ENCODE measurements at regions not wholly inside any gene's neighbourhood (a gene's known extent, or its start where the extent isn't known, plus 50 kb on each side); places are given as distances from the start of the nearest gene placed in this dataset.

DNA sequence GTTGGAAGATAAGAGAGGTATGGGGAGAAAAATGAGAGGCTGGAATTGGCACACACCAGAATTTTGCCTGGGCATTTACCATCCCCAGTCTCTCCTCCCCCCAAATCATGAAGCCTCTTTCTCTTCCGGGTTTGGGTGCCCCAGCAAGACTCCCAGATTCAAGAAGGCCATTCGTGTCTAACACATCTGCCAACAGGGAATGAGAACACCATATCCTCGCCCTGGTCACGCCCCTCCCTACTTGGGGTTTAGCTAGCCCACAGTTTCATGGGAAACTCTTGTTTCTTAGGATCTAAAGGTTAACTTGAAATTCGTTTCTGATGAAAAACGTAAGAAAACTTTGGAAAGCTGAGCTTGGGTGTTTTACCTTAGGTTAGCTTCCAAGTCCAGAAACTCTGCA is 105.5 kb upstream of the TMEM170B start:
- H3K9ac ChIP-seq (ENCODE audit: insufficient read depth, low read length, poor library complexity, severe bottlenecking): no peak overlapping the region
- peaks cover 0 to 8% of the 10 kb centered on the region in 2 donors for H3K4me1 ChIP-seq (ENCODE audit: control insufficient read depth in 1 of 2, insufficient read depth in 2 of 2, low read length in 2 of 2)
- Mint-ChIP-seq H3K4me3 (no peak overlapping the region), H3K9me3 (peaks cover 0 to 7% (median 0%) of the 10 kb centered on the region in 7 donors), H3K27me3 (ENCODE audit: low read depth in 3 of 3) (peaks cover 0 to 2% (median 2%) of the 10 kb centered on the region in 3 donors), H3K27ac (no peak overlapping the region), H3K36me3 (no peaks in the 10 kb centered on the region), H3K4me1 (peaks cover 28% of the 10 kb centered on the region)
- H3K4me2 ChIP-seq (replicated peaks; ENCODE audit: extremely low read depth, low read length, poor library complexity, severe bottlenecking): no peak overlapping the region
- no peaks in the 10 kb centered on the region for H3K79me2 ChIP-seq (ENCODE audit: insufficient read depth, low read length)
- H3K27me3 ChIP-seq (ENCODE audit: control insufficient read depth in 2 of 2, insufficient read depth in 2 of 2, low read length in 2 of 2): no peaks in the 10 kb centered on the region
- H3K27ac ChIP-seq (ENCODE audit: low read depth in 1 of 2, low read length in 2 of 2): no peak overlapping the region
- H3K4me3 ChIP-seq (replicated peaks in 1 of 3; ENCODE audit: low read depth in 2 of 3, low read length in 3 of 3): no peak overlapping the region
- H3K9me3 ChIP-seq (replicated peaks in 1 of 2; ENCODE audit: control insufficient read depth in 1 of 2, insufficient read depth in 1 of 2, low read length in 2 of 2): no peaks in the 10 kb centered on the region
- no peaks in the 10 kb centered on the region for H3K36me3 ChIP-seq (replicated peaks in 1 of 2; ENCODE audit: control insufficient read depth in 1 of 2, insufficient read depth in 2 of 2, low read length in 2 of 2)
- no peak for DNase-seq
- intact Hi-C loops (cut with micrococcal nuclease): no loop called here
- H2AFZ ChIP-seq (ENCODE audit: insufficient read depth, low read depth, low read length, poor library complexity, severe bottlenecking): no peak overlapping the region
- 100% methylated on average over 2 of the region's 6 CpGs for WGBS (ENCODE audit: insufficient coverage)
- no peaks in the 10 kb centered on the region for H4K20me1 ChIP-seq (ENCODE audit: insufficient read depth, low read length)
- no peak for TF ChIP-seq CTCF (IDR thresholded peaks at IDR 0.05)

DNA sequence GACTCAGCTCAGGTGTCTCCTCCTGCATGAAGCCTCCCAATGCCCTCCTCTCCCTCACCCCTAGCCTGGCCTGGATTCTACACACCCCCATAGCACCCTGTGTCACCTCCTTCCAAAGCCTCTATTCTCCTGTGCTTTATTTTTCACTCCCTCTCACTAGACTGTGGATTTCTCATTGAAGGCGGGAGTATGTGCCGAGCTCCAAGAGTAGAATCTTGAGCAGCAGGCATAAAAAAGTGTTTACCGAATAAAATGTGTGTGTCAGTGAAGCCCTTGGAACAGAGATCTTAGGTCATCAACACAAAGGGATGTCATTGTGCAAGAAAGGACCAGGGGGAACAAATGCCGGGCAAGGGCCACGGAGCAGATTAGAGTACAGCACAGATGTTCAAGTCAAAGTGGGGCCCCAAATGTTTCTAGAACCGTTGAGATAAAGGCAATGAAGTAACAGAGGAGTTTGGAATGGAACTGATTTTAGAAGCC is 106.1 kb upstream of the TMEM170B start:
- intact Hi-C loops (cut with micrococcal nuclease): no loop called here
- H3K9me3 Mint-ChIP-seq: peaks cover 0 to 4% (median 0%) of the 10 kb centered on the region in 7 donors
- Histone ChIP-seq H4K20me1 (ENCODE audit: insufficient read depth, low read length) (no peaks in the 10 kb centered on the region), H3K4me1 (ENCODE audit: control insufficient read depth in 1 of 2, insufficient read depth in 2 of 2, low read length in 2 of 2) (peaks cover 0 to 8% of the 10 kb centered on the region in 2 donors), H3K36me3 (replicated peaks in 1 of 2; ENCODE audit: control insufficient read depth in 1 of 2, insufficient read depth in 2 of 2, low read length in 2 of 2) (no peaks in the 10 kb centered on the region), H3K4me2 (replicated peaks; ENCODE audit: extremely low read depth, low read length, poor library complexity, severe bottlenecking) (no peak overlapping the region), H3K27me3 (ENCODE audit: control insufficient read depth in 2 of 2, insufficient read depth in 2 of 2, low read length in 2 of 2) (no peaks in the 10 kb centered on the region), H3K79me2 (ENCODE audit: insufficient read depth, low read length) (no peaks in the 10 kb centered on the region), H3K27ac (ENCODE audit: low read depth in 1 of 2, low read length in 2 of 2) (no peak overlapping the region), H3K4me3 (replicated peaks in 1 of 3; ENCODE audit: low read depth in 2 of 3, low read length in 3 of 3) (no peak overlapping the region), H2AFZ (ENCODE audit: insufficient read depth, low read depth, low read length, poor library complexity, severe bottlenecking) (no peak overlapping the region), H3K9me3 (replicated peaks in 1 of 2; ENCODE audit: control insufficient read depth in 1 of 2, insufficient read depth in 1 of 2, low read length in 2 of 2) (no peaks in the 10 kb centered on the region), H3K9ac (ENCODE audit: insufficient read depth, low read length, poor library complexity, severe bottlenecking) (no peak overlapping the region)
- 65% methylated on average over 5 of the region's 6 CpGs for WGBS (ENCODE audit: insufficient coverage)
- TF ChIP-seq CTCF (IDR thresholded peaks at IDR 0.05): no peak
- no peak overlapping the region for H3K4me3 Mint-ChIP-seq
- peaks cover 0 to 2% (median 2%) of the 10 kb centered on the region in 3 donors for H3K27me3 Mint-ChIP-seq (ENCODE audit: low read depth in 3 of 3)
- no peaks in the 10 kb centered on the region for H3K36me3 Mint-ChIP-seq
- peaks cover 30% of the 10 kb centered on the region for H3K4me1 Mint-ChIP-seq
- DNase-seq: no peak
- peak overlapping the region in 1 of 7 donors; percentile 43 for H3K27ac Mint-ChIP-seq
